HL-60 (cell line): ENCODE measurements at regions not wholly inside any gene's neighbourhood (a gene's known extent, or its start where the extent isn't known, plus 50 kb on each side); places are given as distances from the start of the nearest gene placed in this dataset.

Experiments used
- GABPA ChIP-seq: IDR thresholded peaks from 2 replicates; pipeline ENCODE4 v1.6.1; 2012; ENCODE audit warnings: low read depth
- POLR2AphosphoS5 ChIP-seq: IDR thresholded peaks from 2 replicates; pipeline ENCODE4 v1.6.1; 2012; ENCODE audit warnings: low read depth
- SPI1 ChIP-seq: IDR thresholded peaks from 2 replicates; pipeline ENCODE4 v1.6.1; 2012; ENCODE audit warnings: low read depth, mild to moderate bottlenecking, borderline replicate concordance
- TF ChIP-seq, protein P1 (sequence below): IDR thresholded peaks from one replicate; pipeline ENCODE4 v1.5.1; 2011; ENCODE audit warnings: low read length, control low read depth, inconsistent platforms; ENCODE audit not compliant: insufficient read depth
- TF ChIP-seq, protein P2 (sequence below): IDR thresholded peaks from 2 replicates; pipeline ENCODE4 v1.6.1; 2012; ENCODE audit warnings: low read depth; ENCODE audit not compliant: insufficient replicate concordance

DNA sequence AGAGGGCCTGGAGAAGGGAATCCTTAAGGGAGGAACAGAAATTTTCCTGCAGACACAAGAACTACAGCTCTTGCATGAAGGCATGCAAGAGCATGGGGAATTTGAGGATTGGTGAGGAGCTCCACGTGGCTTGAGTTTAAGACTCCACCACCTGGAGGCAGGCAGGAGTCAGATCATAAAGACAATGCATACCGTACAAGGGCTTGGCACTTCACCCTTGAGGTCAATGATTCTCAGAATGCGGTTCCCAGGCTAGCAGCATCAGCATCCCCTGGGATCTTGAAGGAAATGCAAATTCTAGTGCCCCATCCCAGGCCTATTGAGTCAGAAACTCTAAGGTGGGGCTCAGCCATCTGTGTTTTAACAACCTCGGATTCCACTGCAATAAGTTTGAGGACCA, 143.8 kb downstream of the C7orf25 start:
- TF ChIP-seq POLR2AphosphoS5, result no peak
- TF ChIP-seq, protein P1, sequence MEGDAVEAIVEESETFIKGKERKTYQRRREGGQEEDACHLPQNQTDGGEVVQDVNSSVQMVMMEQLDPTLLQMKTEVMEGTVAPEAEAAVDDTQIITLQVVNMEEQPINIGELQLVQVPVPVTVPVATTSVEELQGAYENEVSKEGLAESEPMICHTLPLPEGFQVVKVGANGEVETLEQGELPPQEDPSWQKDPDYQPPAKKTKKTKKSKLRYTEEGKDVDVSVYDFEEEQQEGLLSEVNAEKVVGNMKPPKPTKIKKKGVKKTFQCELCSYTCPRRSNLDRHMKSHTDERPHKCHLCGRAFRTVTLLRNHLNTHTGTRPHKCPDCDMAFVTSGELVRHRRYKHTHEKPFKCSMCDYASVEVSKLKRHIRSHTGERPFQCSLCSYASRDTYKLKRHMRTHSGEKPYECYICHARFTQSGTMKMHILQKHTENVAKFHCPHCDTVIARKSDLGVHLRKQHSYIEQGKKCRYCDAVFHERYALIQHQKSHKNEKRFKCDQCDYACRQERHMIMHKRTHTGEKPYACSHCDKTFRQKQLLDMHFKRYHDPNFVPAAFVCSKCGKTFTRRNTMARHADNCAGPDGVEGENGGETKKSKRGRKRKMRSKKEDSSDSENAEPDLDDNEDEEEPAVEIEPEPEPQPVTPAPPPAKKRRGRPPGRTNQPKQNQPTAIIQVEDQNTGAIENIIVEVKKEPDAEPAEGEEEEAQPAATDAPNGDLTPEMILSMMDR, result no peak
- TF ChIP-seq, protein P2, sequence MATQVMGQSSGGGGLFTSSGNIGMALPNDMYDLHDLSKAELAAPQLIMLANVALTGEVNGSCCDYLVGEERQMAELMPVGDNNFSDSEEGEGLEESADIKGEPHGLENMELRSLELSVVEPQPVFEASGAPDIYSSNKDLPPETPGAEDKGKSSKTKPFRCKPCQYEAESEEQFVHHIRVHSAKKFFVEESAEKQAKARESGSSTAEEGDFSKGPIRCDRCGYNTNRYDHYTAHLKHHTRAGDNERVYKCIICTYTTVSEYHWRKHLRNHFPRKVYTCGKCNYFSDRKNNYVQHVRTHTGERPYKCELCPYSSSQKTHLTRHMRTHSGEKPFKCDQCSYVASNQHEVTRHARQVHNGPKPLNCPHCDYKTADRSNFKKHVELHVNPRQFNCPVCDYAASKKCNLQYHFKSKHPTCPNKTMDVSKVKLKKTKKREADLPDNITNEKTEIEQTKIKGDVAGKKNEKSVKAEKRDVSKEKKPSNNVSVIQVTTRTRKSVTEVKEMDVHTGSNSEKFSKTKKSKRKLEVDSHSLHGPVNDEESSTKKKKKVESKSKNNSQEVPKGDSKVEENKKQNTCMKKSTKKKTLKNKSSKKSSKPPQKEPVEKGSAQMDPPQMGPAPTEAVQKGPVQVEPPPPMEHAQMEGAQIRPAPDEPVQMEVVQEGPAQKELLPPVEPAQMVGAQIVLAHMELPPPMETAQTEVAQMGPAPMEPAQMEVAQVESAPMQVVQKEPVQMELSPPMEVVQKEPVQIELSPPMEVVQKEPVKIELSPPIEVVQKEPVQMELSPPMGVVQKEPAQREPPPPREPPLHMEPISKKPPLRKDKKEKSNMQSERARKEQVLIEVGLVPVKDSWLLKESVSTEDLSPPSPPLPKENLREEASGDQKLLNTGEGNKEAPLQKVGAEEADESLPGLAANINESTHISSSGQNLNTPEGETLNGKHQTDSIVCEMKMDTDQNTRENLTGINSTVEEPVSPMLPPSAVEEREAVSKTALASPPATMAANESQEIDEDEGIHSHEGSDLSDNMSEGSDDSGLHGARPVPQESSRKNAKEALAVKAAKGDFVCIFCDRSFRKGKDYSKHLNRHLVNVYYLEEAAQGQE, result no peak
- TF ChIP-seq GABPA, result no peak
- TF ChIP-seq SPI1, result no peak
